GM10266 (cell line): ENCODE measurements at regions not wholly inside any gene's neighbourhood (a gene's known extent, or its start where the extent isn't known, plus 50 kb on each side); places are given as distances from the start of the nearest gene placed in this dataset.
A peak's percentile ranks its signal among the peaks of the same experiment; 100 is the strongest.

ENCODE experiments used
- DNase-seq: peaks from one replicate; pipeline ENCODE4 v3.0.0; 2012; ENCODE audit errors: extremely low spot score
- TF ChIP-seq, protein P1 (sequence below): IDR thresholded peaks from 2 replicates; pipeline ENCODE4 v1.5.1; 2012; ENCODE audit warnings: mild to moderate bottlenecking, low read depth; ENCODE audit not compliant: control insufficient read depth, insufficient read depth; ENCODE audit errors: missing control alignments

DNA sequence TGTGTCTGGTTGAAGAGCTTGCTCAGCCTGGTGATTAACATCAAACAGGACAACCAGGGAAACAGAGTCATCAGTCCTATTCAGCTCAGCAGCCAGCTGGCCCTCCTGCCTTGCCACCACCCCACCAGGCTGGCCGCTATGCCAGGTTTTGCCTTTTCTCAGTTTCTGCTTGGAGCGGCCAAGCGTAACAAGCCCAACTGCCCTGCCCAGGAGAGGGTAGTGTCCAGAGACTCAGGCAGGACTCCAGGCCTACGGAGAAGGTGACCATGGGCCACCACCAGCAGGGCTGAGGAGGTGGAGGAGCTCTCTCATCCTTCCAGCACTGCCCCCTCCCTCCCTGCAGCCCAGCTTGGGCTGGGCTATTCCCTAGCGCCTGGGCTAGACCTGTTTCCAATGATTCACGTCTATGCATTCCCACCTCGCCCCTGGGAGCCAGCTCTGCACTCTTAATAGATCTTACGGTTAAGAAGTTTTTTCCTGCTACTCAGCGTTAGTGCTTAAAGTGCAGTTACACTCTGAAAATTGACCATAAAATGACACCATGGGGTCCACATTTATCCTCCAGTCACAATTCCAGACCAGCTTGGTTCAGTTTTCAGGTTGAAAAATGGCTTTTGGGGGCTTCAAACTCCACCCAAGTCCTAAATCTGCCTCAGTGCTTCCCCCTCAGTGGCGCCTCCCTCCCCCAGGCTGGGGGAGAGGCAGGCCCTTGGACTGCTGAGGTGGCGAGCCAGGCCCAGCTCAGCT is 124.0 kb upstream of the PJA1 start:
- DNase-seq, result no peak
- TF ChIP-seq, protein P1, sequence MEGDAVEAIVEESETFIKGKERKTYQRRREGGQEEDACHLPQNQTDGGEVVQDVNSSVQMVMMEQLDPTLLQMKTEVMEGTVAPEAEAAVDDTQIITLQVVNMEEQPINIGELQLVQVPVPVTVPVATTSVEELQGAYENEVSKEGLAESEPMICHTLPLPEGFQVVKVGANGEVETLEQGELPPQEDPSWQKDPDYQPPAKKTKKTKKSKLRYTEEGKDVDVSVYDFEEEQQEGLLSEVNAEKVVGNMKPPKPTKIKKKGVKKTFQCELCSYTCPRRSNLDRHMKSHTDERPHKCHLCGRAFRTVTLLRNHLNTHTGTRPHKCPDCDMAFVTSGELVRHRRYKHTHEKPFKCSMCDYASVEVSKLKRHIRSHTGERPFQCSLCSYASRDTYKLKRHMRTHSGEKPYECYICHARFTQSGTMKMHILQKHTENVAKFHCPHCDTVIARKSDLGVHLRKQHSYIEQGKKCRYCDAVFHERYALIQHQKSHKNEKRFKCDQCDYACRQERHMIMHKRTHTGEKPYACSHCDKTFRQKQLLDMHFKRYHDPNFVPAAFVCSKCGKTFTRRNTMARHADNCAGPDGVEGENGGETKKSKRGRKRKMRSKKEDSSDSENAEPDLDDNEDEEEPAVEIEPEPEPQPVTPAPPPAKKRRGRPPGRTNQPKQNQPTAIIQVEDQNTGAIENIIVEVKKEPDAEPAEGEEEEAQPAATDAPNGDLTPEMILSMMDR, result no peak

DNA sequence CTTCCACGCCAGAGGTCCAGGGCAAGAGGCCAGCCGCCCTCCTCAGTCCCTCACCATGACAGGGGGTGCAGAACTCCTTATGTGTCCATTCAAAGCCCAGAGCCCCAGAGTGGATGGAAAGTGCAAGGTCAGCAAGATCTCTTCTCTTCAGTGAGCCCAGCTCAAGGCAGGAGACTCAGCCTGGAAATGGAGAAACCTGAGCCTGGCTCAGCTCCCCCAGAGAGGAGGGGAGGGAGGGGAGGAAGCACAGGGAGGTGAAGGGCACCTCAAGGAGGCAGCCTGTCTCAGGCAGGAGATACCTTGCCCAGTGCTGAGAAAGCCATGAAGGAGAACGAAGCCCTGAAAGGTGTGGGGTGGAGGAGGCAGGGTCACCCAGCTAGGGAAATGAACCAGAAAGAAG is 121.8 kb upstream of the PJA1 start:
- no peak for DNase-seq
- TF ChIP-seq, protein P1, result no peak

DNA sequence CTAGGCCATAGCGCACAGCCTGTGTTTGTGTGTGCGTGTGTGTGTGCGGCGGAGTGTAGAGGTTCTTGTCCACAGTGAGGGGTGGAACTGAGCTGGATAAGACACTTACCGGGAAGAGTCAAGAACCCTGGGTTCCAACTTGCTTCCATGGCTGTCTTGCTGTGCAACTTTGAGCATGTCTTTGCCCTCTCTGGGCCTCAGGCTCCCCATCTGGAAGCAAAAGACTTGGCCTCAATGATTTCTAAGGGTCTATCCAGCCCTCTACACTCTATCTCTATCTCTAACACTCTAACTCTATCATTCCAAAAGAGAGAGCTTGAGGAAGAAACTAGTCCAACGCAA is 121.3 kb upstream of the PJA1 start:
- TF ChIP-seq, protein P1, result no peak
- no peak for DNase-seq

DNA sequence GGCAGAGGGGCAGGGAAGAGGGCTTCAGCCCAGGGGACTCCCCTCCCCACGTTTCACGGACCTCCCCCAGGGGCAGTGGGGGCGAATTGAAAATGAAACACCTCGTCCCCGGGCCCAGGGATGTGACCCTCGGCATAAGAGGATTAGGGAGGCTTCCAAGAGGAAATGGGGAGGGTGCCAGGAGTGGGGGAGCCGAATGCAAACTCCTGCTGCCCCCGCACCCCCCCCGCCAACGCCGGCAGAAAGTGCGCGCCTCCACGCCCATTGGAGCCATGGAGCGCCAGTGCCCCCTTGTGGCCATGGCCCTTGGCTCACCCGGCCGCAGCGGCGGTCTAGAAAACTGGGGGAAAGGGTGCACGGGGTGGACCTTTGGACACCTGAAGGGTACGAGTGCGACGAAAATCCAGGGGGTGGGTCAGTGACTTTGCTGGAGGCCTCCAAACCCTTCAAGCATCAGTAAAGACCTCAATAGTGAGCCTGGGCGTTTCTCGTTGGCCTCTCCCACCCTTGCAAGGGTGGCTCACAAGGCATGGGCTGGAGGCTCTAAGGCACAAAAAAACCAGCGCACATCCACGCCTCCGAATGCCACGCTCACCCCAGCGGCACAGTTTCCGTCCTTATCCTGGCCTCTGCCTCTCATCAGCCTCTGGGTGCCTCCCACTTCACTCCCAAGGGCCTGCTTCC is 120.8 kb upstream of the PJA1 start:
- DNase-seq, result peak; percentile 45
- TF ChIP-seq, protein P1, result peak; percentile 77

DNA sequence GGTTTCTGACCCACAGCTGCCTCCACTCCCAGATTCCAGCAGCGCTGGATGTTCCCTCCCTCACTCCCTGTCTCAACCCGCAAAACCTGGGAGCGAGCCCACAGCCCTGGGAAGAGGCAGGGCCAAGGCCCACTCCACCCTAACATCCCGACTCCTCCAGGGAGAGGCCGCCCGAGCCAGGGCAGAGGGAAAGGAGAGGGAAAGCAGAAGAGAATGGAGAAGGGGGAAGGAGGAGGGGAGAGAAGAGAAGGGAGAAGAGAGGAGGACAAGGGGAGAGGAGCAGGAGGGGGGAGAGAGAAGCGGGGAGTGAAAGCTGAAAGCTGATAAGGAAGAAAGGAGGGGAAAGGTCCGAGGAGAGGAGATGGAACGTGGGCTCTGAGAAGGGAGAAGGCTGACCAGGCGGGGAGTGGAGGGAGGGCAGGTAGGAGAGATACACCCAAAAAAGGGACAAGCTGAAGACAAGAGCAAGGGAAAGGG is 120.2 kb upstream of the PJA1 start:
- TF ChIP-seq, protein P1, result no peak
- no peak for DNase-seq

DNA sequence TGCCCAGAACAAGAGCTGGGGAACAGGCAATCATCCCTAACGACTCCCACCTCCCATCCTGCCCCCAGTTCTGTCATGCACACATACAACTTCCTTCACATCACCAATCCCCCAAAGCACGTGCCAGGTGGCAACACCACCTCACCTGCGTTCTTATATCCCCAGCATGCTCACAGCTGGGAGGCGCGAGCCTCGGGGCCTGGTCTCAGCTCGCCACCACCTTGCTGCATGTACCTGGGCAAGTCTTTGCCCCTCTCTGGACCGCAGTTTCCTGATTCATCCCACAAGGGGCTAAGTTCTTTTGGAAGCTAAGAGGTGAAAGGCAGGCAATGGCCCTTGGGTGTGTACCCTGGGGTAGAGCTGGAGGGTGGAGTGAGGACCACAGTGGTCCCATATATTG is 119.2 kb upstream of the PJA1 start:
- TF ChIP-seq, protein P1, result no peak
- DNase-seq, result no peak
